ENCODE measurements at regions not wholly inside any gene's neighbourhood (a gene's known extent, or its start where the extent isn't known, plus 50 kb on each side); places are given as distances from the start of the nearest gene placed in this dataset.

- TF ChIP-seq, protein P1, sequence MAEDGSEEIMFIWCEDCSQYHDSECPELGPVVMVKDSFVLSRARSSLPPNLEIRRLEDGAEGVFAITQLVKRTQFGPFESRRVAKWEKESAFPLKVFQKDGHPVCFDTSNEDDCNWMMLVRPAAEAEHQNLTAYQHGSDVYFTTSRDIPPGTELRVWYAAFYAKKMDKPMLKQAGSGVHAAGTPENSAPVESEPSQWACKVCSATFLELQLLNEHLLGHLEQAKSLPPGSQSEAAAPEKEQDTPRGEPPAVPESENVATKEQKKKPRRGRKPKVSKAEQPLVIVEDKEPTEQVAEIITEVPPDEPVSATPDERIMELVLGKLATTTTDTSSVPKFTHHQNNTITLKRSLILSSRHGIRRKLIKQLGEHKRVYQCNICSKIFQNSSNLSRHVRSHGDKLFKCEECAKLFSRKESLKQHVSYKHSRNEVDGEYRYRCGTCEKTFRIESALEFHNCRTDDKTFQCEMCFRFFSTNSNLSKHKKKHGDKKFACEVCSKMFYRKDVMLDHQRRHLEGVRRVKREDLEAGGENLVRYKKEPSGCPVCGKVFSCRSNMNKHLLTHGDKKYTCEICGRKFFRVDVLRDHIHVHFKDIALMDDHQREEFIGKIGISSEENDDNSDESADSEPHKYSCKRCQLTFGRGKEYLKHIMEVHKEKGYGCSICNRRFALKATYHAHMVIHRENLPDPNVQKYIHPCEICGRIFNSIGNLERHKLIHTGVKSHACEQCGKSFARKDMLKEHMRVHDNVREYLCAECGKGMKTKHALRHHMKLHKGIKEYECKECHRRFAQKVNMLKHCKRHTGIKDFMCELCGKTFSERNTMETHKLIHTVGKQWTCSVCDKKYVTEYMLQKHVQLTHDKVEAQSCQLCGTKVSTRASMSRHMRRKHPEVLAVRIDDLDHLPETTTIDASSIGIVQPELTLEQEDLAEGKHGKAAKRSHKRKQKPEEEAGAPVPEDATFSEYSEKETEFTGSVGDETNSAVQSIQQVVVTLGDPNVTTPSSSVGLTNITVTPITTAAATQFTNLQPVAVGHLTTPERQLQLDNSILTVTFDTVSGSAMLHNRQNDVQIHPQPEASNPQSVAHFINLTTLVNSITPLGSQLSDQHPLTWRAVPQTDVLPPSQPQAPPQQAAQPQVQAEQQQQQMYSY (CRISPR knock-in tag; IDR thresholded peaks at IDR 0.05) = no peak
- TF ChIP-seq USF2 (CRISPR knock-in tag; IDR thresholded peaks at IDR 0.05) (no peak), NFE2L1 (CRISPR knock-in tag; IDR thresholded peaks at IDR 0.05) (no peak), NR1H2 (CRISPR knock-in tag; IDR thresholded peaks at IDR 0.05) (no peak), MYBL2 (CRISPR knock-in tag; IDR thresholded peaks at IDR 0.05) (no peak), NFYB (CRISPR knock-in tag; conservative IDR thresholded peaks at IDR 0.05; ENCODE audit: low read depth) (no peak), MXD4 (CRISPR knock-in tag; IDR thresholded peaks at IDR 0.05; ENCODE audit: borderline replicate concordance) (no peak), ZNF317 (CRISPR knock-in tag; IDR thresholded peaks at IDR 0.05; ENCODE audit: borderline replicate concordance, low read depth) (no peak), ZNF138 (CRISPR knock-in tag; conservative IDR thresholded peaks at IDR 0.05) (no peak), RORB (CRISPR knock-in tag; IDR thresholded peaks at IDR 0.05) (no peak)
- TF ChIP-seq, protein P2, sequence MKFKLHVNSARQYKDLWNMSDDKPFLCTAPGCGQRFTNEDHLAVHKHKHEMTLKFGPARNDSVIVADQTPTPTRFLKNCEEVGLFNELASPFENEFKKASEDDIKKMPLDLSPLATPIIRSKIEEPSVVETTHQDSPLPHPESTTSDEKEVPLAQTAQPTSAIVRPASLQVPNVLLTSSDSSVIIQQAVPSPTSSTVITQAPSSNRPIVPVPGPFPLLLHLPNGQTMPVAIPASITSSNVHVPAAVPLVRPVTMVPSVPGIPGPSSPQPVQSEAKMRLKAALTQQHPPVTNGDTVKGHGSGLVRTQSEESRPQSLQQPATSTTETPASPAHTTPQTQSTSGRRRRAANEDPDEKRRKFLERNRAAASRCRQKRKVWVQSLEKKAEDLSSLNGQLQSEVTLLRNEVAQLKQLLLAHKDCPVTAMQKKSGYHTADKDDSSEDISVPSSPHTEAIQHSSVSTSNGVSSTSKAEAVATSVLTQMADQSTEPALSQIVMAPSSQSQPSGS (CRISPR knock-in tag; IDR thresholded peaks at IDR 0.05; ENCODE audit: borderline replicate concordance, low read depth) = no peak
- TF ChIP-seq, protein P3, sequence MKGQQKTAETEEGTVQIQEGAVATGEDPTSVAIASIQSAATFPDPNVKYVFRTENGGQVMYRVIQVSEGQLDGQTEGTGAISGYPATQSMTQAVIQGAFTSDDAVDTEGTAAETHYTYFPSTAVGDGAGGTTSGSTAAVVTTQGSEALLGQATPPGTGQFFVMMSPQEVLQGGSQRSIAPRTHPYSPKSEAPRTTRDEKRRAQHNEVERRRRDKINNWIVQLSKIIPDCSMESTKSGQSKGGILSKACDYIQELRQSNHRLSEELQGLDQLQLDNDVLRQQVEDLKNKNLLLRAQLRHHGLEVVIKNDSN (CRISPR knock-in tag; IDR thresholded peaks at IDR 0.05) = no peak
- TF ChIP-seq, protein P4, sequence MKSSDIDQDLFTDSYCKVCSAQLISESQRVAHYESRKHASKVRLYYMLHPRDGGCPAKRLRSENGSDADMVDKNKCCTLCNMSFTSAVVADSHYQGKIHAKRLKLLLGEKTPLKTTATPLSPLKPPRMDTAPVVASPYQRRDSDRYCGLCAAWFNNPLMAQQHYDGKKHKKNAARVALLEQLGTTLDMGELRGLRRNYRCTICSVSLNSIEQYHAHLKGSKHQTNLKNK (CRISPR knock-in tag; IDR thresholded peaks at IDR 0.05) = no peak
- TF ChIP-seq, protein P5, sequence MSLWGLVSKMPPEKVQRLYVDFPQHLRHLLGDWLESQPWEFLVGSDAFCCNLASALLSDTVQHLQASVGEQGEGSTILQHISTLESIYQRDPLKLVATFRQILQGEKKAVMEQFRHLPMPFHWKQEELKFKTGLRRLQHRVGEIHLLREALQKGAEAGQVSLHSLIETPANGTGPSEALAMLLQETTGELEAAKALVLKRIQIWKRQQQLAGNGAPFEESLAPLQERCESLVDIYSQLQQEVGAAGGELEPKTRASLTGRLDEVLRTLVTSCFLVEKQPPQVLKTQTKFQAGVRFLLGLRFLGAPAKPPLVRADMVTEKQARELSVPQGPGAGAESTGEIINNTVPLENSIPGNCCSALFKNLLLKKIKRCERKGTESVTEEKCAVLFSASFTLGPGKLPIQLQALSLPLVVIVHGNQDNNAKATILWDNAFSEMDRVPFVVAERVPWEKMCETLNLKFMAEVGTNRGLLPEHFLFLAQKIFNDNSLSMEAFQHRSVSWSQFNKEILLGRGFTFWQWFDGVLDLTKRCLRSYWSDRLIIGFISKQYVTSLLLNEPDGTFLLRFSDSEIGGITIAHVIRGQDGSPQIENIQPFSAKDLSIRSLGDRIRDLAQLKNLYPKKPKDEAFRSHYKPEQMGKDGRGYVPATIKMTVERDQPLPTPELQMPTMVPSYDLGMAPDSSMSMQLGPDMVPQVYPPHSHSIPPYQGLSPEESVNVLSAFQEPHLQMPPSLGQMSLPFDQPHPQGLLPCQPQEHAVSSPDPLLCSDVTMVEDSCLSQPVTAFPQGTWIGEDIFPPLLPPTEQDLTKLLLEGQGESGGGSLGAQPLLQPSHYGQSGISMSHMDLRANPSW (CRISPR knock-in tag; conservative IDR thresholded peaks at IDR 0.05; ENCODE audit: low read depth) = no peak
Measured at GRCh38 chr2:21633466-21633865, 509.7 kb downstream of the TDRD15 start (continued).

- ChIA-PET POLR2A (interaction anchor here (0.7 kb wide), 1 partner anchor 57 kb away, joined by 3 read pairs; no protein-coding TSS in a partner anchor), CTCF (interaction anchor here (0.6 kb wide), 1 partner anchor 347 kb away, joined by 4 read pairs; no protein-coding TSS in a partner anchor)
- H3K27me3 Mint-ChIP-seq (ENCODE audit: low read depth) = no peaks in the 10 kb centered on the region
- no peaks in the 10 kb centered on the region for H3K36me3 Mint-ChIP-seq
- no peak for DNase-seq (ENCODE audit: low spot score)
- TF ChIP-seq, protein P6, sequence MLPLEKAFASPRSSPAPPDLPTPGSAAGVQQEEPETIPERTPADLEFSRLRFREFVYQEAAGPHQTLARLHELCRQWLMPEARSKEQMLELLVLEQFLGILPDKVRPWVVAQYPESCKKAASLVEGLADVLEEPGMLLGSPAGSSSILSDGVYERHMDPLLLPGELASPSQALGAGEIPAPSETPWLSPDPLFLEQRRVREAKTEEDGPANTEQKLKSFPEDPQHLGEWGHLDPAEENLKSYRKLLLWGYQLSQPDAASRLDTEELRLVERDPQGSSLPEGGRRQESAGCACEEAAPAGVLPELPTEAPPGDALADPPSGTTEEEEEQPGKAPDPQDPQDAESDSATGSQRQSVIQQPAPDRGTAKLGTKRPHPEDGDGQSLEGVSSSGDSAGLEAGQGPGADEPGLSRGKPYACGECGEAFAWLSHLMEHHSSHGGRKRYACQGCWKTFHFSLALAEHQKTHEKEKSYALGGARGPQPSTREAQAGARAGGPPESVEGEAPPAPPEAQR (CRISPR knock-in tag; IDR thresholded peaks at IDR 0.05) = no peak
- TF ChIP-seq ZNF138 (CRISPR knock-in tag; conservative IDR thresholded peaks at IDR 0.05) (no peak), IRF2 (CRISPR knock-in tag; IDR thresholded peaks at IDR 0.05; ENCODE audit: borderline replicate concordance, low read depth) (no peak), SP1 (CRISPR knock-in tag; conservative IDR thresholded peaks at IDR 0.05) (no peak)
- TF ChIP-seq, protein P7, sequence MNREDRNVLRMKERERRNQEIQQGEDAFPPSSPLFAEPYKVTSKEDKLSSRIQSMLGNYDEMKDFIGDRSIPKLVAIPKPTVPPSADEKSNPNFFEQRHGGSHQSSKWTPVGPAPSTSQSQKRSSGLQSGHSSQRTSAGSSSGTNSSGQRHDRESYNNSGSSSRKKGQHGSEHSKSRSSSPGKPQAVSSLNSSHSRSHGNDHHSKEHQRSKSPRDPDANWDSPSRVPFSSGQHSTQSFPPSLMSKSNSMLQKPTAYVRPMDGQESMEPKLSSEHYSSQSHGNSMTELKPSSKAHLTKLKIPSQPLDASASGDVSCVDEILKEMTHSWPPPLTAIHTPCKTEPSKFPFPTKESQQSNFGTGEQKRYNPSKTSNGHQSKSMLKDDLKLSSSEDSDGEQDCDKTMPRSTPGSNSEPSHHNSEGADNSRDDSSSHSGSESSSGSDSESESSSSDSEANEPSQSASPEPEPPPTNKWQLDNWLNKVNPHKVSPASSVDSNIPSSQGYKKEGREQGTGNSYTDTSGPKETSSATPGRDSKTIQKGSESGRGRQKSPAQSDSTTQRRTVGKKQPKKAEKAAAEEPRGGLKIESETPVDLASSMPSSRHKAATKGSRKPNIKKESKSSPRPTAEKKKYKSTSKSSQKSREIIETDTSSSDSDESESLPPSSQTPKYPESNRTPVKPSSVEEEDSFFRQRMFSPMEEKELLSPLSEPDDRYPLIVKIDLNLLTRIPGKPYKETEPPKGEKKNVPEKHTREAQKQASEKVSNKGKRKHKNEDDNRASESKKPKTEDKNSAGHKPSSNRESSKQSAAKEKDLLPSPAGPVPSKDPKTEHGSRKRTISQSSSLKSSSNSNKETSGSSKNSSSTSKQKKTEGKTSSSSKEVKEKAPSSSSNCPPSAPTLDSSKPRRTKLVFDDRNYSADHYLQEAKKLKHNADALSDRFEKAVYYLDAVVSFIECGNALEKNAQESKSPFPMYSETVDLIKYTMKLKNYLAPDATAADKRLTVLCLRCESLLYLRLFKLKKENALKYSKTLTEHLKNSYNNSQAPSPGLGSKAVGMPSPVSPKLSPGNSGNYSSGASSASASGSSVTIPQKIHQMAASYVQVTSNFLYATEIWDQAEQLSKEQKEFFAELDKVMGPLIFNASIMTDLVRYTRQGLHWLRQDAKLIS (CRISPR knock-in tag; IDR thresholded peaks at IDR 0.05; ENCODE audit: borderline replicate concordance) = no peak
- no peak overlapping the region for H3K4me3 Mint-ChIP-seq
- no peak for ATAC-seq
- no peaks in the 10 kb centered on the region; the same call in 1 of the 2 replicates for H3K4me1 Mint-ChIP-seq
- H3K9me3 Mint-ChIP-seq = no peaks in the 10 kb centered on the region
- no peak overlapping the region for H3K27ac Mint-ChIP-seq
Measured at GRCh38 chr2:21633911-21634310, 510.1 kb downstream of the TDRD15 start.

Measured in WTC11 (cell line).